SK-N-SH (cell line): ENCODE measurements at regions not wholly inside any gene's neighbourhood (a gene's known extent, or its start where the extent isn't known, plus 50 kb on each side); places are given as distances from the start of the nearest gene placed in this dataset.

Experiments used
- CTCF ChIA-PET: fragments of 300-600, 350-600 bp; formaldehyde crosslinking; extraction: SDS; loops from one replicate; lab custom pipeline; 2021; lab: Yijun Ruan, JAX
- POLR2A ChIA-PET: fragments of 350-600 bp; sonication (Branson Sonifier 250); formaldehyde crosslinking; extraction: SDS; loops from one replicate; lab custom pipeline; 2020; ENCODE audit warnings: antibody characterized with exemption, inconsistent platforms; lab: Yijun Ruan, JAX
- DNase-seq: peaks from one replicate; pipeline ENCODE4 v3.0.0; 2012
- H2AFZ ChIP-seq: fragments of 200-600 bp; sonication (generic); 2 replicates; pipeline ENCODE4 v1.8.1; 2016; ENCODE audit warnings: antibody characterized with exemption, mild to moderate bottlenecking, low read depth
- H3F3A ChIP-seq: fragments of 200-600 bp; sonication (generic); replicated peaks from 2 replicates; pipeline ENCODE3; 2016; ENCODE audit warnings: antibody characterized with exemption, mild to moderate bottlenecking; ENCODE audit not compliant: insufficient read depth
- H3K27ac ChIP-seq, 2 experiments: fragments of 200-500 bp in 1 of 2; fragments of 200-600 bp in 1 of 2; sonication (Bioruptor generic) in 1 of 2; sonication (generic), shearing (Covaris generic) in 1 of 2; 2 replicates each; pipeline versions ENCODE4 v1.5.1 to v1.6.1; 2014 to 2016; ENCODE audit warnings: low read depth in 2 of 2, inconsistent platforms in 1 of 2, low read length in 1 of 2, mild to moderate bottlenecking in 1 of 2, mixed read lengths in 1 of 2
- H3K27me3 ChIP-seq: fragments of 200-600 bp; sonication (generic), shearing (Covaris generic); 2 replicates; pipeline ENCODE4 v1.6.1; 2016; ENCODE audit warnings: mixed run types; ENCODE audit not compliant: insufficient read depth
- H3K36me3 ChIP-seq, 2 experiments: fragments of 200-500 bp in 1 of 2; fragments of 200-600 bp in 1 of 2; sonication (Bioruptor generic) in 1 of 2; sonication (generic) in 1 of 2; replicated peaks in 1 of 2; 2 replicates each; pipeline versions ENCODE3 to v1.5.1; 2014 to 2016; ENCODE audit warnings: low read length in 1 of 2, mild to moderate bottlenecking in 1 of 2; ENCODE audit not compliant: insufficient read depth in 2 of 2, control insufficient read depth in 1 of 2
- H3K4me1 ChIP-seq, 2 experiments: fragments of 200-500 bp in 1 of 2; fragments of 200-600 bp in 1 of 2; sonication (Bioruptor generic) in 1 of 2; sonication (generic), shearing (Covaris generic) in 1 of 2; 2 replicates each; pipeline versions ENCODE4 v1.5.1 to v1.6.1; 2014 to 2016; ENCODE audit warnings: low read depth in 1 of 2, low read length in 1 of 2, mixed run types in 1 of 2; ENCODE audit not compliant: insufficient read depth in 2 of 2, control insufficient read depth in 1 of 2
- H3K4me2 ChIP-seq: fragments of 200-600 bp; sonication (generic), shearing (Covaris generic); 2 replicates; pipeline ENCODE4 v1.6.1; 2017; ENCODE audit warnings: mixed run types
- H3K4me3 ChIP-seq, 2 experiments: fragments of 200-500 bp in 1 of 2; fragments of 200-600 bp in 1 of 2; sonication (Bioruptor generic) in 1 of 2; sonication (generic), shearing (Covaris generic) in 1 of 2; 2 replicates each; pipeline versions ENCODE4 v1.5.1 to v1.8.1; 2014 to 2016; ENCODE audit warnings: low read depth in 2 of 2, inconsistent platforms in 1 of 2, low read length in 1 of 2, mild to moderate bottlenecking in 1 of 2, mixed read lengths in 1 of 2, moderate library complexity in 1 of 2
- H3K79me2 ChIP-seq: fragments of 200-600 bp; sonication (generic); 2 replicates; pipeline ENCODE4 v1.8.1; 2017; ENCODE audit warnings: mild to moderate bottlenecking; ENCODE audit not compliant: insufficient read depth
- H3K9ac ChIP-seq: fragments of 200-600 bp; sonication (generic); 2 replicates; pipeline ENCODE4 v1.6.1; 2017; ENCODE audit warnings: mixed run types
- H3K9me2 ChIP-seq: fragments of 200-600 bp; sonication (generic); 2 replicates; pipeline ENCODE4 v1.6.1; 2017; ENCODE audit warnings: mixed run types
- H3K9me3 ChIP-seq: fragments of 200-600 bp; sonication (generic); 2 replicates; pipeline ENCODE4 v1.6.1; 2017; ENCODE audit warnings: mixed run types, mild to moderate bottlenecking, moderate library complexity
- H4K20me1 ChIP-seq: fragments of 200-600 bp; sonication (generic); 2 replicates; pipeline ENCODE4 v1.6.1; 2017; ENCODE audit warnings: mild to moderate bottlenecking, mixed run types; ENCODE audit not compliant: insufficient read depth
- CHD2 ChIP-seq: fragments of 150-350 bp; IDR thresholded peaks from 2 replicates; pipeline ENCODE4 v1.6.1; 2018; ENCODE audit warnings: low read length; ENCODE audit not compliant: partially characterized antibody
- FOXJ3 ChIP-seq: sonication (generic); formaldehyde crosslinking; IDR thresholded peaks from 2 replicates; pipeline ENCODE4 v1.5.1; 2020; ENCODE audit warnings: mild to moderate bottlenecking, missing genetic modification reagents
- NFIC ChIP-seq: IDR thresholded peaks from 2 replicates; pipeline ENCODE4 v1.4.0; 2012; ENCODE audit warnings: borderline replicate concordance
- POLR2AphosphoS5 ChIP-seq: IDR thresholded peaks from 2 replicates; pipeline ENCODE4 v1.6.1; 2012; ENCODE audit warnings: low read depth, low read length
- RCOR1 ChIP-seq: fragments of 150-350 bp; IDR thresholded peaks from 2 replicates; pipeline ENCODE4 v1.6.1; 2017; ENCODE audit warnings: antibody characterized with exemption, low read length
- REST ChIP-seq: IDR thresholded peaks from 2 replicates; pipeline ENCODE4 v1.6.1; 2012; ENCODE audit warnings: mild to moderate bottlenecking, low read depth, low read length, moderate library complexity
- SIN3A ChIP-seq: IDR thresholded peaks from 2 replicates; pipeline ENCODE4 v1.6.1; 2012; ENCODE audit warnings: low read depth, mild to moderate bottlenecking, low read length, moderate library complexity, borderline replicate concordance
- SMC3 ChIP-seq: IDR thresholded peaks from 2 replicates; pipeline ENCODE4 v1.6.1; 2012; ENCODE audit warnings: low read depth, low read length, improper control_type of control experiment
- TAF1 ChIP-seq: IDR thresholded peaks from 2 replicates; pipeline ENCODE4 v1.6.1; 2012; ENCODE audit warnings: low read depth, mild to moderate bottlenecking, low read length, moderate library complexity, borderline replicate concordance
- USF1 ChIP-seq: IDR thresholded peaks from 2 replicates; pipeline ENCODE4 v1.4.0; 2012; ENCODE audit warnings: low read depth, borderline replicate concordance
- WGBS: methylation state at CpG from one replicate; pipeline ENCODE4 v1.1.6; 2017; ENCODE audit warnings: low lambda C conversion rate; 5-methylcytosine and 5-hydroxymethylcytosine counted together
- TF ChIP-seq, protein P1 (sequence below): IDR thresholded peaks from 2 replicates; pipeline ENCODE4 v1.4.0; 2012; ENCODE audit warnings: low read depth
- TF ChIP-seq, protein P2 (sequence below): fragments of 150-350 bp; IDR thresholded peaks from 2 replicates; pipeline ENCODE4 v1.6.1; 2017; ENCODE audit warnings: antibody characterized with exemption, low read length, low read depth, borderline replicate concordance

- Histone ChIP-seq H3K79me2 (no peaks in the 10 kb centered on the region), H3K36me3 (no peaks in the 10 kb centered on the region), H3F3A (no peaks in the 10 kb centered on the region), H3K4me2 (no peak overlapping the region), H3K9me3 (no peaks in the 10 kb centered on the region), H3K4me3 (no peak overlapping the region), H3K9ac (no peak overlapping the region), H4K20me1 (no peaks in the 10 kb centered on the region), H2AFZ (no peak overlapping the region), H3K27ac (no peak overlapping the region), H3K4me1 (no peaks in the 10 kb centered on the region), H3K9me2 (no peaks in the 10 kb centered on the region), H3K27me3 (no peaks in the 10 kb centered on the region)
- DNase-seq = no peak
- TF ChIP-seq NFIC = no peak
- TF ChIP-seq, protein P1, sequence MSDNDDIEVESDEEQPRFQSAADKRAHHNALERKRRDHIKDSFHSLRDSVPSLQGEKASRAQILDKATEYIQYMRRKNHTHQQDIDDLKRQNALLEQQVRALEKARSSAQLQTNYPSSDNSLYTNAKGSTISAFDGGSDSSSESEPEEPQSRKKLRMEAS = no peak
- TF ChIP-seq TAF1 = no peak
- TF ChIP-seq RCOR1 = no peak
- no peak for TF ChIP-seq USF1
- TF ChIP-seq FOXJ3 = no peak
- TF ChIP-seq POLR2AphosphoS5 = no peak
- TF ChIP-seq SMC3 = no peak
- no peak for TF ChIP-seq CHD2
- TF ChIP-seq SIN3A = no peak
- CTCF ChIA-PET = interaction anchor here (3.3 kb wide), 1 partner anchor 34 kb away, joined by 13 read pairs; no protein-coding TSS in a partner anchor
- WGBS = 0% methylated on average over 1 of the region's 1 CpG
- POLR2A ChIA-PET = no interaction called here
Measured at GRCh38 chr7:86504229-86504628, 139.5 kb upstream of the GRM3 start.

- TF ChIP-seq TAF1 = no peak
- TF ChIP-seq, all 33 proteins: peak for 0
- CTCF ChIA-PET = no interaction called here
Measured at GRCh38 chr7:86499986-86500385, 143.7 kb upstream of the GRM3 start.

GRCh38 chr7:86485827-86486226 lies 157.9 kb upstream of the GRM3 start:
- no peak for TF ChIP-seq USF1
- TF ChIP-seq, protein P2, sequence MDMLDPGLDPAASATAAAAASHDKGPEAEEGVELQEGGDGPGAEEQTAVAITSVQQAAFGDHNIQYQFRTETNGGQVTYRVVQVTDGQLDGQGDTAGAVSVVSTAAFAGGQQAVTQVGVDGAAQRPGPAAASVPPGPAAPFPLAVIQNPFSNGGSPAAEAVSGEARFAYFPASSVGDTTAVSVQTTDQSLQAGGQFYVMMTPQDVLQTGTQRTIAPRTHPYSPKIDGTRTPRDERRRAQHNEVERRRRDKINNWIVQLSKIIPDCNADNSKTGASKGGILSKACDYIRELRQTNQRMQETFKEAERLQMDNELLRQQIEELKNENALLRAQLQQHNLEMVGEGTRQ = no peak
- TF ChIP-seq REST = no peak
- WGBS = 12% methylated on average over 3 of the region's 3 CpGs
- Histone ChIP-seq H3K4me2 (no peak overlapping the region), H4K20me1 (no peaks in the 10 kb centered on the region), H3K9me3 (no peaks in the 10 kb centered on the region), H3K36me3 (no peaks in the 10 kb centered on the region), H3K9me2 (no peaks in the 10 kb centered on the region), H3K4me3 (no peak overlapping the region), H3K79me2 (no peaks in the 10 kb centered on the region), H3K9ac (no peak overlapping the region), H3K4me1 (no peaks in the 10 kb centered on the region), H3K27me3 (no peaks in the 10 kb centered on the region), H2AFZ (no peak overlapping the region), H3K27ac (no peak overlapping the region), H3F3A (no peaks in the 10 kb centered on the region)
- no peak for DNase-seq
- ChIA-PET POLR2A (no interaction called here), CTCF (no interaction called here)

More at GRCh38 chr7:86499986-86500385, 143.7 kb upstream of the GRM3 start:
- Histone ChIP-seq H3K9me2 (no peaks in the 10 kb centered on the region), H3K9me3 (no peaks in the 10 kb centered on the region), H3K4me3 (no peak overlapping the region), H2AFZ (no peak overlapping the region), H3K4me1 (no peaks in the 10 kb centered on the region), H3K27me3 (no peaks in the 10 kb centered on the region; the same call in 1 of the 2 replicates), H3K9ac (no peak overlapping the region), H3K36me3 (no peaks in the 10 kb centered on the region), H3F3A (no peaks in the 10 kb centered on the region), H4K20me1 (no peaks in the 10 kb centered on the region), H3K79me2 (no peaks in the 10 kb centered on the region), H3K27ac (no peak overlapping the region), H3K4me2 (no peak overlapping the region)
- 1% methylated on average over 1 of the region's 1 CpG for WGBS
- DNase-seq = no peak
- POLR2A ChIA-PET = no interaction called here
